SK-N-SH (cell line): ENCODE measurements at regions not wholly inside any gene's neighbourhood (a gene's known extent, or its start where the extent isn't known, plus 50 kb on each side); places are given as distances from the start of the nearest gene placed in this dataset.

Source experiments
- CTCF ChIA-PET: fragments of 300-600, 350-600 bp; formaldehyde crosslinking; extraction: SDS; loops from one replicate; lab custom pipeline; 2021; lab: Yijun Ruan, JAX
- POLR2A ChIA-PET: fragments of 350-600 bp; sonication (Branson Sonifier 250); formaldehyde crosslinking; extraction: SDS; loops from one replicate; lab custom pipeline; 2020; ENCODE audit warnings: antibody characterized with exemption, inconsistent platforms; lab: Yijun Ruan, JAX
- DNase-seq: peaks from one replicate; pipeline ENCODE4 v3.0.0; 2012
- H2AFZ ChIP-seq: fragments of 200-600 bp; sonication (generic); 2 replicates; pipeline ENCODE4 v1.8.1; 2016; ENCODE audit warnings: antibody characterized with exemption, mild to moderate bottlenecking, low read depth
- H3F3A ChIP-seq: fragments of 200-600 bp; sonication (generic); replicated peaks from 2 replicates; pipeline ENCODE3; 2016; ENCODE audit warnings: antibody characterized with exemption, mild to moderate bottlenecking; ENCODE audit not compliant: insufficient read depth
- H3K27ac ChIP-seq, 2 experiments: fragments of 200-500 bp in 1 of 2; fragments of 200-600 bp in 1 of 2; sonication (Bioruptor generic) in 1 of 2; sonication (generic), shearing (Covaris generic) in 1 of 2; 2 replicates each; pipeline versions ENCODE4 v1.5.1 to v1.6.1; 2014 to 2016; ENCODE audit warnings: low read depth in 2 of 2, inconsistent platforms in 1 of 2, low read length in 1 of 2, mild to moderate bottlenecking in 1 of 2, mixed read lengths in 1 of 2
- H3K27me3 ChIP-seq: fragments of 200-600 bp; sonication (generic), shearing (Covaris generic); 2 replicates; pipeline ENCODE4 v1.6.1; 2016; ENCODE audit warnings: mixed run types; ENCODE audit not compliant: insufficient read depth
- H3K36me3 ChIP-seq, 2 experiments: fragments of 200-500 bp in 1 of 2; fragments of 200-600 bp in 1 of 2; sonication (Bioruptor generic) in 1 of 2; sonication (generic) in 1 of 2; replicated peaks in 1 of 2; 2 replicates each; pipeline versions ENCODE3 to v1.5.1; 2014 to 2016; ENCODE audit warnings: low read length in 1 of 2, mild to moderate bottlenecking in 1 of 2; ENCODE audit not compliant: insufficient read depth in 2 of 2, control insufficient read depth in 1 of 2
- H3K4me1 ChIP-seq, 2 experiments: fragments of 200-500 bp in 1 of 2; fragments of 200-600 bp in 1 of 2; sonication (Bioruptor generic) in 1 of 2; sonication (generic), shearing (Covaris generic) in 1 of 2; 2 replicates each; pipeline versions ENCODE4 v1.5.1 to v1.6.1; 2014 to 2016; ENCODE audit warnings: low read depth in 1 of 2, low read length in 1 of 2, mixed run types in 1 of 2; ENCODE audit not compliant: insufficient read depth in 2 of 2, control insufficient read depth in 1 of 2
- H3K4me2 ChIP-seq: fragments of 200-600 bp; sonication (generic), shearing (Covaris generic); 2 replicates; pipeline ENCODE4 v1.6.1; 2017; ENCODE audit warnings: mixed run types
- H3K4me3 ChIP-seq, 2 experiments: fragments of 200-500 bp in 1 of 2; fragments of 200-600 bp in 1 of 2; sonication (Bioruptor generic) in 1 of 2; sonication (generic), shearing (Covaris generic) in 1 of 2; 2 replicates each; pipeline versions ENCODE4 v1.5.1 to v1.8.1; 2014 to 2016; ENCODE audit warnings: low read depth in 2 of 2, inconsistent platforms in 1 of 2, low read length in 1 of 2, mild to moderate bottlenecking in 1 of 2, mixed read lengths in 1 of 2, moderate library complexity in 1 of 2
- H3K79me2 ChIP-seq: fragments of 200-600 bp; sonication (generic); 2 replicates; pipeline ENCODE4 v1.8.1; 2017; ENCODE audit warnings: mild to moderate bottlenecking; ENCODE audit not compliant: insufficient read depth
- H3K9ac ChIP-seq: fragments of 200-600 bp; sonication (generic); 2 replicates; pipeline ENCODE4 v1.6.1; 2017; ENCODE audit warnings: mixed run types
- H3K9me2 ChIP-seq: fragments of 200-600 bp; sonication (generic); 2 replicates; pipeline ENCODE4 v1.6.1; 2017; ENCODE audit warnings: mixed run types
- H3K9me3 ChIP-seq: fragments of 200-600 bp; sonication (generic); 2 replicates; pipeline ENCODE4 v1.6.1; 2017; ENCODE audit warnings: mixed run types, mild to moderate bottlenecking, moderate library complexity
- H4K20me1 ChIP-seq: fragments of 200-600 bp; sonication (generic); 2 replicates; pipeline ENCODE4 v1.6.1; 2017; ENCODE audit warnings: mild to moderate bottlenecking, mixed run types; ENCODE audit not compliant: insufficient read depth
- CHD2 ChIP-seq: fragments of 150-350 bp; IDR thresholded peaks from 2 replicates; pipeline ENCODE4 v1.6.1; 2018; ENCODE audit warnings: low read length; ENCODE audit not compliant: partially characterized antibody
- ELF1 ChIP-seq: IDR thresholded peaks from 2 replicates; pipeline ENCODE4 v1.4.0; 2012
- EP300 ChIP-seq, 2 experiments: IDR thresholded peaks; 2 replicates each; pipeline versions ENCODE4 v1.4.0 to v1.6.1; 2012; ENCODE audit warnings: borderline replicate concordance in 1 of 2, low read depth in 1 of 2, low read length in 1 of 2
- EZH2phosphoT487 ChIP-seq: fragments of 200-600 bp; sonication (generic); IDR thresholded peaks from 2 replicates; pipeline ENCODE4 v1.6.1; 2017; ENCODE audit warnings: low read depth, mixed run types, mild to moderate bottlenecking, antibody characterized with exemption, moderate library complexity, borderline replicate concordance
- FOXM1 ChIP-seq: IDR thresholded peaks from 2 replicates; pipeline ENCODE4 v1.4.0; 2012; ENCODE audit warnings: low read depth, mild to moderate bottlenecking
- GATA2 ChIP-seq: sonication (generic); formaldehyde crosslinking; IDR thresholded peaks from 2 replicates; pipeline ENCODE4 v1.5.0; 2020; ENCODE audit warnings: mild to moderate bottlenecking, missing genetic modification reagents
- JUND ChIP-seq: IDR thresholded peaks from 2 replicates; pipeline ENCODE4 v1.4.0; 2012
- MAX ChIP-seq: IDR thresholded peaks from 2 replicates; pipeline ENCODE4 v1.4.0; 2012; ENCODE audit warnings: low read depth
- MEF2A ChIP-seq: IDR thresholded peaks from 2 replicates; pipeline ENCODE4 v1.4.0; 2012; ENCODE audit warnings: low read depth, borderline replicate concordance
- MXI1 ChIP-seq: IDR thresholded peaks from 2 replicates; pipeline ENCODE4 v1.6.1; 2012; ENCODE audit warnings: mild to moderate bottlenecking, low read depth, low read length, improper control_type of control experiment
- NRF1 ChIP-seq: IDR thresholded peaks from 2 replicates; pipeline ENCODE4 v1.6.1; 2012; ENCODE audit warnings: low read depth, mild to moderate bottlenecking, low read length
- RCOR1 ChIP-seq: fragments of 150-350 bp; IDR thresholded peaks from 2 replicates; pipeline ENCODE4 v1.6.1; 2017; ENCODE audit warnings: antibody characterized with exemption, low read length
- RFX5 ChIP-seq: IDR thresholded peaks from 2 replicates; pipeline ENCODE4 v1.6.1; 2012; ENCODE audit warnings: mild to moderate bottlenecking, improper control_type of control experiment, low read length
- SIN3A ChIP-seq: IDR thresholded peaks from 2 replicates; pipeline ENCODE4 v1.6.1; 2012; ENCODE audit warnings: low read depth, mild to moderate bottlenecking, low read length, moderate library complexity, borderline replicate concordance
- TCF12 ChIP-seq: IDR thresholded peaks from 2 replicates; pipeline ENCODE4 v1.4.0; 2012
- ZBTB33 ChIP-seq: IDR thresholded peaks from 2 replicates; pipeline ENCODE4 v1.4.0; 2012; ENCODE audit warnings: low read depth, borderline replicate concordance
- WGBS: methylation state at CpG from one replicate; pipeline ENCODE4 v1.1.6; 2017; ENCODE audit warnings: low lambda C conversion rate; 5-methylcytosine and 5-hydroxymethylcytosine counted together
- TF ChIP-seq, protein P1 (sequence below): fragments of 200-600 bp; sonication (generic); IDR thresholded peaks from 2 replicates; pipeline ENCODE4 v1.6.1; 2017; ENCODE audit warnings: antibody characterized with exemption, mild to moderate bottlenecking, moderate library complexity
- TF ChIP-seq, protein P2 (sequence below): IDR thresholded peaks from 2 replicates; pipeline ENCODE4 v1.4.0; 2012; ENCODE audit warnings: low read depth, borderline replicate concordance
- TF ChIP-seq, protein P3 (sequence below): fragments of 150-350 bp; IDR thresholded peaks from 2 replicates; pipeline ENCODE4 v1.6.1; 2016; ENCODE audit warnings: mild to moderate bottlenecking, low read depth, low read length
- TF ChIP-seq, protein P4 (sequence below): fragments of 150-350 bp; IDR thresholded peaks from 2 replicates; pipeline ENCODE4 v1.6.1; 2017; ENCODE audit warnings: antibody characterized with exemption, low read length, low read depth, borderline replicate concordance

DNA sequence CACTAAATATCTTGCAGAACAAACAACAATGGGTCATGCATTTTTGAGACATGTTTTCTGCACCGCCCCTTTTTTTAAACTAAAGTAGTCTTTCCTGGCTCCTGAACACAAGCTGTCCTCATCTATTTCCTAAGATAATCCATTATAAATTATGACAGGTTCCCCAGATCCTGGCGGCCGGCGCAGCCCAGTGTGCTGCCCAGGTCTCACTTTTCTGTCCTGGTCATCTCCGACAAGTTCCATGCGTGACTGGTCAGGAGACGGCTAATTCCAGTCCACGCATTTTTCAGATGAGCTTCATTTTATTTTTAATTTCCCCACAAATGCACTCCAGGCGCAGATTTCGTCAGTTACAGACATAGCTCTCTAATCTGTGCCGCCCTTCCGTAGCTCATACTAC, 92.9 kb upstream of the EGFLAM start:
- no peaks in the 10 kb centered on the region for H3K9me3 ChIP-seq
- H3K9ac ChIP-seq = no peak overlapping the region
- H3K4me1 ChIP-seq = no peaks in the 10 kb centered on the region
- H3K27me3 ChIP-seq = peaks cover 47% of the 10 kb centered on the region
- no peaks in the 10 kb centered on the region for H3K9me2 ChIP-seq
- no peak overlapping the region for H3K27ac ChIP-seq
- H3K36me3 ChIP-seq = no peaks in the 10 kb centered on the region
- no peak for DNase-seq
- POLR2A ChIA-PET = no interaction called here
- CTCF ChIA-PET = interaction anchor here (0.9 to 1.0 kb wide), 2 partner anchors 44 to 163 kb away, joined by 3 to 4 read pairs; no protein-coding TSS in a partner anchor
- no peak for TF ChIP-seq FOXM1
- no peak for TF ChIP-seq NRF1
- no peak for TF ChIP-seq EP300 (IDR thresholded peaks at IDR 0.05; ENCODE audit: borderline replicate concordance in 1 of 2, low read depth in 1 of 2, low read length in 1 of 2)
- TF ChIP-seq, protein P1, sequence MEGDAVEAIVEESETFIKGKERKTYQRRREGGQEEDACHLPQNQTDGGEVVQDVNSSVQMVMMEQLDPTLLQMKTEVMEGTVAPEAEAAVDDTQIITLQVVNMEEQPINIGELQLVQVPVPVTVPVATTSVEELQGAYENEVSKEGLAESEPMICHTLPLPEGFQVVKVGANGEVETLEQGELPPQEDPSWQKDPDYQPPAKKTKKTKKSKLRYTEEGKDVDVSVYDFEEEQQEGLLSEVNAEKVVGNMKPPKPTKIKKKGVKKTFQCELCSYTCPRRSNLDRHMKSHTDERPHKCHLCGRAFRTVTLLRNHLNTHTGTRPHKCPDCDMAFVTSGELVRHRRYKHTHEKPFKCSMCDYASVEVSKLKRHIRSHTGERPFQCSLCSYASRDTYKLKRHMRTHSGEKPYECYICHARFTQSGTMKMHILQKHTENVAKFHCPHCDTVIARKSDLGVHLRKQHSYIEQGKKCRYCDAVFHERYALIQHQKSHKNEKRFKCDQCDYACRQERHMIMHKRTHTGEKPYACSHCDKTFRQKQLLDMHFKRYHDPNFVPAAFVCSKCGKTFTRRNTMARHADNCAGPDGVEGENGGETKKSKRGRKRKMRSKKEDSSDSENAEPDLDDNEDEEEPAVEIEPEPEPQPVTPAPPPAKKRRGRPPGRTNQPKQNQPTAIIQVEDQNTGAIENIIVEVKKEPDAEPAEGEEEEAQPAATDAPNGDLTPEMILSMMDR = no peak
- TF ChIP-seq TCF12 = no peak
- no peak overlapping the region for H3K4me3 ChIP-seq
- no peaks in the 10 kb centered on the region for H3F3A ChIP-seq
- 10% methylated on average over 12 of the region's 12 CpGs for WGBS
- H4K20me1 ChIP-seq = no peaks in the 10 kb centered on the region
- no peak overlapping the region for H3K4me2 ChIP-seq
- H2AFZ ChIP-seq = no peak overlapping the region
- H3K79me2 ChIP-seq = no peaks in the 10 kb centered on the region

- Histone ChIP-seq H3K27ac (no peak overlapping the region), H3F3A (no peaks in the 10 kb centered on the region), H3K4me3 (no peak overlapping the region), H3K9me3 (no peaks in the 10 kb centered on the region), H3K4me2 (no peak overlapping the region), H3K27me3 (peaks cover 52% of the 10 kb centered on the region), H4K20me1 (no peaks in the 10 kb centered on the region), H3K36me3 (no peaks in the 10 kb centered on the region), H3K79me2 (no peaks in the 10 kb centered on the region), H3K9me2 (no peaks in the 10 kb centered on the region), H3K9ac (no peak overlapping the region), H2AFZ (no peak overlapping the region), H3K4me1 (no peaks in the 10 kb centered on the region)
- POLR2A ChIA-PET = no interaction called here
- WGBS = 3% methylated on average over 4 of the region's 4 CpGs
- DNase-seq = no peak
- CTCF ChIA-PET = interaction anchor here (0.9 kb wide), 1 partner anchor 44 kb away, joined by 4 read pairs; no protein-coding TSS in a partner anchor
- TF ChIP-seq MEF2A (no peak), RFX5 (no peak), ELF1 (no peak), GATA2 (CRISPR knock-in tag) (no peak), RCOR1 (no peak), CHD2 (no peak), MXI1 (no peak), JUND (no peak), EZH2phosphoT487 (no peak), ZBTB33 (no peak), SIN3A (no peak), MAX (no peak)
- TF ChIP-seq, protein P2, sequence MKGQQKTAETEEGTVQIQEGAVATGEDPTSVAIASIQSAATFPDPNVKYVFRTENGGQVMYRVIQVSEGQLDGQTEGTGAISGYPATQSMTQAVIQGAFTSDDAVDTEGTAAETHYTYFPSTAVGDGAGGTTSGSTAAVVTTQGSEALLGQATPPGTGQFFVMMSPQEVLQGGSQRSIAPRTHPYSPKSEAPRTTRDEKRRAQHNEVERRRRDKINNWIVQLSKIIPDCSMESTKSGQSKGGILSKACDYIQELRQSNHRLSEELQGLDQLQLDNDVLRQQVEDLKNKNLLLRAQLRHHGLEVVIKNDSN = no peak
- TF ChIP-seq, protein P3, sequence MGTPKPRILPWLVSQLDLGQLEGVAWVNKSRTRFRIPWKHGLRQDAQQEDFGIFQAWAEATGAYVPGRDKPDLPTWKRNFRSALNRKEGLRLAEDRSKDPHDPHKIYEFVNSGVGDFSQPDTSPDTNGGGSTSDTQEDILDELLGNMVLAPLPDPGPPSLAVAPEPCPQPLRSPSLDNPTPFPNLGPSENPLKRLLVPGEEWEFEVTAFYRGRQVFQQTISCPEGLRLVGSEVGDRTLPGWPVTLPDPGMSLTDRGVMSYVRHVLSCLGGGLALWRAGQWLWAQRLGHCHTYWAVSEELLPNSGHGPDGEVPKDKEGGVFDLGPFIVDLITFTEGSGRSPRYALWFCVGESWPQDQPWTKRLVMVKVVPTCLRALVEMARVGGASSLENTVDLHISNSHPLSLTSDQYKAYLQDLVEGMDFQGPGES = no peak
- TF ChIP-seq, protein P4, sequence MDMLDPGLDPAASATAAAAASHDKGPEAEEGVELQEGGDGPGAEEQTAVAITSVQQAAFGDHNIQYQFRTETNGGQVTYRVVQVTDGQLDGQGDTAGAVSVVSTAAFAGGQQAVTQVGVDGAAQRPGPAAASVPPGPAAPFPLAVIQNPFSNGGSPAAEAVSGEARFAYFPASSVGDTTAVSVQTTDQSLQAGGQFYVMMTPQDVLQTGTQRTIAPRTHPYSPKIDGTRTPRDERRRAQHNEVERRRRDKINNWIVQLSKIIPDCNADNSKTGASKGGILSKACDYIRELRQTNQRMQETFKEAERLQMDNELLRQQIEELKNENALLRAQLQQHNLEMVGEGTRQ = no peak
Observed at GRCh38 chr5:38164776-38165399, 93.5 kb upstream of the EGFLAM start.
